ENCODE measurements at regions not wholly inside any gene's neighbourhood (a gene's known extent, or its start where the extent isn't known, plus 50 kb on each side); places are given as distances from the start of the nearest gene placed in this dataset.

DNA sequence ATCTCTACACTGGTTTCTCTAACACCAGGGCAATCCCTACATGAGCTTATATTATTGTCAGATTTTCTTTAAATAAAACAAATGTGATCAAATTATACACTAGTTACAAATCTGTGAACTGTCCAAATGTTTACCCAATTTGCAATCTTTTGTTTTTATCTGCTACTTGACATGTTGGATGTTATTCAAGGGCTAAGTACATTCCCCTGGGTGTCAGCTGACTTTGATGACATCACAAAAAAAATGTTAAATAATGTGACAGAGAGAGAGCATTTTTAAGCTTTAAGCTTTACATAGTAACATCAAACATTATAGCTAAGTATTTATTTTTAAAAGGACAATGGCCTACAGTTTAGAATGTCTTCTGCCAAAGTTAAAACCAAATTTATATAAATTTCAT, 431.3 kb upstream of the PKN2 start:
- no peaks in the 10 kb centered on the region for H3K79me1 ChIP-seq (ENCODE audit: low read depth, low read length)
- no peak overlapping the region for H4K8ac ChIP-seq (ENCODE audit: low read depth, low read length)
- no peak for DNase-seq (ENCODE audit: low spot score)
- no peak overlapping the region for H3K23ac ChIP-seq (ENCODE audit: low read depth, low read length, poor library complexity)
- no peak overlapping the region for H2BK5ac ChIP-seq (ENCODE audit: low read length)
- H3K9me3 ChIP-seq (replicated peaks in 1 of 2; ENCODE audit: control insufficient read depth in 2 of 2, insufficient read depth in 1 of 2, low read depth in 1 of 2, low read length in 2 of 2), result no peaks in the 10 kb centered on the region
- no peak overlapping the region for H2BK12ac ChIP-seq (ENCODE audit: low read length)
- no peak overlapping the region for H3K18ac ChIP-seq (ENCODE audit: low read length)
- H4K91ac ChIP-seq (ENCODE audit: low read depth, low read length, poor library complexity), result no peak overlapping the region
- no peak overlapping the region for H2AFZ ChIP-seq (ENCODE audit: low read length)
- no peak overlapping the region for H2BK15ac ChIP-seq (ENCODE audit: low read length)
- H3K4me2 ChIP-seq (ENCODE audit: insufficient read depth, low read length, poor library complexity, severe bottlenecking), result no peak overlapping the region
- no peak overlapping the region for H3K9ac ChIP-seq (ENCODE audit: low read depth, low read length, poor library complexity)
- H3K27me3 ChIP-seq (ENCODE audit: control insufficient read depth in 3 of 3, insufficient read depth in 3 of 3, low read depth in 1 of 3, low read length in 3 of 3), result no peaks in the 10 kb centered on the region
- no peak overlapping the region for H2BK120ac ChIP-seq (ENCODE audit: low read depth, low read length)
- H3K36me3 ChIP-seq (replicated peaks in 1 of 2; ENCODE audit: control insufficient read depth in 2 of 2, insufficient read depth in 2 of 2, low read length in 2 of 2), result no peaks in the 10 kb centered on the region
- H2AK5ac ChIP-seq (ENCODE audit: low read depth, low read length), result no peak overlapping the region
- H3K4ac ChIP-seq (ENCODE audit: low read length), result no peak overlapping the region
- H3K4me1 ChIP-seq (ENCODE audit: control insufficient read depth in 2 of 2, insufficient read depth in 1 of 2, low read depth in 1 of 2, low read length in 2 of 2), result no peaks in the 10 kb centered on the region
- H3K14ac ChIP-seq (ENCODE audit: low read length), result no peak overlapping the region
- H3K27ac ChIP-seq (replicated peaks; ENCODE audit: low read length), result no peak overlapping the region
- H3K4me3 ChIP-seq (ENCODE audit: low read length in 2 of 2), result no peak overlapping the region

DNA sequence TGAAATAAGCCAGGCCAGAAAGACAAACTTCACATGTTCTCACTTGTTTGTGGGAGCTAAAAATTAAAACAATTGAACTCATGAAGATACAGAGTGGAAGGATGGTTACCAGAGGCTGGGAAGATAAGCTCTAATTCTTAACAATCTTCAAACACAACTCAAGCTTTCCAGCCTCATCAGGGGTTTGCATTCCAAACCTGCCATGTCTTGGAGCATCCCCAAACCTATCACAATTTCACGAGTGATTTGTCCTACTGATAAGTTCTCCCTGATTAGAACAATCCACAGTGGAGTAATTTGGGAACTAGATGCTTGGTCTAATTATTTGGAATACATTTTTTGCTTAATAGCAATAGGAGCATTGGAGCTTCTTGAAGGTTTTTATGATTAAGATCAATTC, 418.5 kb upstream of the PKN2 start:
- no peak overlapping the region for H2AK5ac ChIP-seq (ENCODE audit: low read depth, low read length)
- no peak overlapping the region for H3K14ac ChIP-seq (ENCODE audit: low read length)
- no peaks in the 10 kb centered on the region for H3K9me3 ChIP-seq (replicated peaks in 1 of 2; ENCODE audit: control insufficient read depth in 2 of 2, insufficient read depth in 1 of 2, low read depth in 1 of 2, low read length in 2 of 2)
- H3K4ac ChIP-seq (ENCODE audit: low read length), result no peak overlapping the region
- H2BK15ac ChIP-seq (ENCODE audit: low read length), result no peak overlapping the region
- H3K27me3 ChIP-seq (ENCODE audit: control insufficient read depth in 3 of 3, insufficient read depth in 3 of 3, low read depth in 1 of 3, low read length in 3 of 3), result no peaks in the 10 kb centered on the region
- H3K79me1 ChIP-seq (ENCODE audit: low read depth, low read length), result no peaks in the 10 kb centered on the region
- H3K4me2 ChIP-seq (ENCODE audit: insufficient read depth, low read length, poor library complexity, severe bottlenecking), result no peak overlapping the region
- no peak overlapping the region for H3K4me3 ChIP-seq (ENCODE audit: low read length in 2 of 2)
- H4K91ac ChIP-seq (ENCODE audit: low read depth, low read length, poor library complexity), result no peak overlapping the region
- no peak overlapping the region for H2BK12ac ChIP-seq (ENCODE audit: low read length)
- DNase-seq (ENCODE audit: low spot score), result no peak
- no peak overlapping the region for H3K27ac ChIP-seq (replicated peaks; ENCODE audit: low read length)
- H3K23ac ChIP-seq (ENCODE audit: low read depth, low read length, poor library complexity), result no peak overlapping the region
- no peaks in the 10 kb centered on the region for H3K36me3 ChIP-seq (replicated peaks in 1 of 2; ENCODE audit: control insufficient read depth in 2 of 2, insufficient read depth in 2 of 2, low read length in 2 of 2)
- no peak overlapping the region for H4K8ac ChIP-seq (ENCODE audit: low read depth, low read length)
- H3K18ac ChIP-seq (ENCODE audit: low read length), result no peak overlapping the region
- no peak overlapping the region for H2BK5ac ChIP-seq (ENCODE audit: low read length)
- WGBS, 2 donors (ENCODE audit: extremely low coverage in 2 of 2, insufficient read length in 2 of 2, insufficient replicate concordance in 1 of 2), result no CpG with 5 or more reads among the region's 1 CpG
- no peaks in the 10 kb centered on the region for H3K4me1 ChIP-seq (ENCODE audit: control insufficient read depth in 2 of 2, insufficient read depth in 1 of 2, low read depth in 1 of 2, low read length in 2 of 2)
- H2AFZ ChIP-seq (ENCODE audit: low read length), result no peak overlapping the region
- H2BK120ac ChIP-seq (ENCODE audit: low read depth, low read length), result no peak overlapping the region
- no peak overlapping the region for H3K9ac ChIP-seq (ENCODE audit: low read depth, low read length, poor library complexity)

DNA sequence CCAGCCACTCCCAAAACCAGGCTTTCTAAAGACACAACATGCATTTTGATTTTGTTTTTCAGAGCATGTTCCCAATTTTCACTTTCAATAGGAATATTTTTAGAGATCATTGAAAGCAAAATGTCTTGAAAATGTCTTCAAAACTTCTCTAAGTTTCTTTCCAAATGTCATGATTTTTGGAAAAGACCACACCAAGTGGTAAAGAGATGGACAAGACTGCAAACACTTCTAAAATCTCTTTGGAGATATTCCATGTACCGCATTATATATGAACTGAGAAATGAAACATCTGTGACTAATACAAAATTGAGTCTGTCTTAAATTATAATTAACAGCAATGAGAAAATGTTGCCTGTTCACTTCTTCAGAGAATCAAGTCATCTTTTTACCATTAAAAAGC, 418.0 kb upstream of the PKN2 start:
- DNase-seq (ENCODE audit: low spot score), result no peak
- Histone ChIP-seq H3K27ac (replicated peaks; ENCODE audit: low read length) (no peak overlapping the region), H3K14ac (ENCODE audit: low read length) (no peak overlapping the region), H4K8ac (ENCODE audit: low read depth, low read length) (no peak overlapping the region), H3K4me3 (ENCODE audit: low read length in 2 of 2) (no peak overlapping the region), H3K9me3 (replicated peaks in 1 of 2; ENCODE audit: control insufficient read depth in 2 of 2, insufficient read depth in 1 of 2, low read depth in 1 of 2, low read length in 2 of 2) (no peaks in the 10 kb centered on the region), H4K91ac (ENCODE audit: low read depth, low read length, poor library complexity) (no peak overlapping the region), H3K18ac (ENCODE audit: low read length) (no peak overlapping the region), H2BK120ac (ENCODE audit: low read depth, low read length) (no peak overlapping the region), H3K36me3 (replicated peaks in 1 of 2; ENCODE audit: control insufficient read depth in 2 of 2, insufficient read depth in 2 of 2, low read length in 2 of 2) (no peaks in the 10 kb centered on the region), H2BK15ac (ENCODE audit: low read length) (no peak overlapping the region), H3K4me2 (ENCODE audit: insufficient read depth, low read length, poor library complexity, severe bottlenecking) (no peak overlapping the region), H3K23ac (ENCODE audit: low read depth, low read length, poor library complexity) (no peak overlapping the region), H3K9ac (ENCODE audit: low read depth, low read length, poor library complexity) (no peak overlapping the region), H3K79me1 (ENCODE audit: low read depth, low read length) (no peaks in the 10 kb centered on the region), H3K4ac (ENCODE audit: low read length) (no peak overlapping the region), H2BK5ac (ENCODE audit: low read length) (no peak overlapping the region), H2BK12ac (ENCODE audit: low read length) (no peak overlapping the region), H3K4me1 (ENCODE audit: control insufficient read depth in 2 of 2, insufficient read depth in 1 of 2, low read depth in 1 of 2, low read length in 2 of 2) (no peaks in the 10 kb centered on the region), H2AK5ac (ENCODE audit: low read depth, low read length) (no peak overlapping the region), H3K27me3 (ENCODE audit: control insufficient read depth in 3 of 3, insufficient read depth in 3 of 3, low read depth in 1 of 3, low read length in 3 of 3) (no peaks in the 10 kb centered on the region), H2AFZ (ENCODE audit: low read length) (no peak overlapping the region)
- WGBS, 2 donors (ENCODE audit: extremely low coverage in 2 of 2, insufficient read length in 2 of 2, insufficient replicate concordance in 1 of 2), result no CpG with 5 or more reads among the region's 1 CpG

DNA sequence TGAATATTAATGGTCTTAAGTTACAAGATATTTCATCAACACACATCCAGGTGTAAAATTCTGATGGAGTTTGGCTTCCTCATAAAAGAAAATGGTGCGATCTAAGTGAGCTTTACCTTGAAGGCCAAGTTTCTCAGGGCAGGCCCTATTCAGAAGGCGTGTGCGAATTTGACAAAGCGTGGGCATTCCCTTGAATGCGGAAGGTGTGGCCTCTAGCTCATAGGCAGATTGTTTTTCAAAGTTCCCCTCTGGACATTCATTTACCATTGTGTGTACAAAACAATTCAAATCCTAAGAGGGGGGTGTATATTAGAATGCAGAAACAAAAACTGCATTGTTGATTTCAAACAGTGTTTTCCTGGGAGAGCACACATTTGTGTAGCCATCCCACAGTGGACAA, 411.9 kb upstream of the PKN2 start:
- WGBS, 2 donors (ENCODE audit: extremely low coverage in 2 of 2, insufficient read length in 2 of 2, insufficient replicate concordance in 1 of 2), result no CpG with 5 or more reads among the region's 5 CpGs
- H3K14ac ChIP-seq (ENCODE audit: low read length), result no peak overlapping the region

More for the DNA sequence above, 411.9 kb upstream of the PKN2 start:
- H3K4ac ChIP-seq (ENCODE audit: low read length), result no peak overlapping the region
- H2BK15ac ChIP-seq (ENCODE audit: low read length), result no peak overlapping the region
- no peak overlapping the region for H3K23ac ChIP-seq (ENCODE audit: low read depth, low read length, poor library complexity)
- H3K4me2 ChIP-seq (ENCODE audit: insufficient read depth, low read length, poor library complexity, severe bottlenecking), result no peak overlapping the region
- H3K27ac ChIP-seq (replicated peaks; ENCODE audit: low read length), result no peak overlapping the region
- no peak overlapping the region for H4K8ac ChIP-seq (ENCODE audit: low read depth, low read length)
- H3K9ac ChIP-seq (ENCODE audit: low read depth, low read length, poor library complexity), result no peak overlapping the region
- no peak overlapping the region for H2BK12ac ChIP-seq (ENCODE audit: low read length)
- H3K27me3 ChIP-seq (ENCODE audit: control insufficient read depth in 3 of 3, insufficient read depth in 3 of 3, low read depth in 1 of 3, low read length in 3 of 3), result no peaks in the 10 kb centered on the region
- no peak overlapping the region for H2AK5ac ChIP-seq (ENCODE audit: low read depth, low read length)
- peaks cover 0 to 9% of the 10 kb centered on the region in 2 donors for H3K4me1 ChIP-seq (ENCODE audit: control insufficient read depth in 2 of 2, insufficient read depth in 1 of 2, low read depth in 1 of 2, low read length in 2 of 2)
- H3K9me3 ChIP-seq (replicated peaks in 1 of 2; ENCODE audit: control insufficient read depth in 2 of 2, insufficient read depth in 1 of 2, low read depth in 1 of 2, low read length in 2 of 2), result no peaks in the 10 kb centered on the region
- H3K4me3 ChIP-seq (ENCODE audit: low read length in 2 of 2), result no peak overlapping the region
- no peak overlapping the region for H2AFZ ChIP-seq (ENCODE audit: low read length)
- no peak overlapping the region for H3K18ac ChIP-seq (ENCODE audit: low read length)
- H3K79me1 ChIP-seq (ENCODE audit: low read depth, low read length), result no peaks in the 10 kb centered on the region
- H4K91ac ChIP-seq (ENCODE audit: low read depth, low read length, poor library complexity), result no peak overlapping the region
- H3K36me3 ChIP-seq (replicated peaks in 1 of 2; ENCODE audit: control insufficient read depth in 2 of 2, insufficient read depth in 2 of 2, low read length in 2 of 2), result no peaks in the 10 kb centered on the region
- no peak for DNase-seq (ENCODE audit: low spot score)
- H2BK120ac ChIP-seq (ENCODE audit: low read depth, low read length), result no peak overlapping the region
- no peak overlapping the region for H2BK5ac ChIP-seq (ENCODE audit: low read length)
